H1 (cell line): ENCODE measurements at regions not wholly inside any gene's neighbourhood (a gene's known extent, or its start where the extent isn't known, plus 50 kb on each side); places are given as distances from the start of the nearest gene placed in this dataset.
A peak's percentile ranks its signal among the peaks of the same experiment; 100 is the strongest.

Experiments used
- CTCF ChIA-PET: fragments of 300-600 bp; sonication (Branson Sonifier 250); formaldehyde crosslinking; loops from one replicate; lab custom pipeline; 2021; ENCODE audit not compliant: partially characterized antibody; lab: Charles Lee
- POLR2A ChIA-PET: fragments of 300-600 bp; sonication (Branson Sonifier 250); formaldehyde crosslinking; loops from one replicate; lab custom pipeline; 2021; ENCODE audit warnings: inconsistent platforms; ENCODE audit not compliant: partially characterized antibody; lab: Charles Lee
- DNase-seq, 2 experiments: peaks; one replicate each; pipeline versions ENCODE4 v3.0.0 to v3.0.0-alpha.2; 2010 to 2022; ENCODE audit warnings: low spot score in 2 of 2, low read depth in 1 of 2, mixed read lengths in 1 of 2
- FAIRE-seq: peaks from 2 replicates; lab custom pipeline; 2011; peaks lifted over from hg19 to GRCh38; lab: Jason Lieb, UNC
- H2AFZ ChIP-seq: 2 replicates; pipeline ENCODE4 v1.8.1; 2012; ENCODE audit warnings: low read length, inconsistent platforms
- H2AK5ac ChIP-seq: 2 replicates; pipeline ENCODE4 v1.6.1; 2013; ENCODE audit warnings: low read depth, low read length
- H2BK120ac ChIP-seq: replicated peaks from 2 replicates; pipeline ENCODE3; 2013; ENCODE audit warnings: low read depth, low read length, inconsistent platforms
- H2BK12ac ChIP-seq: 2 replicates; pipeline ENCODE4 v1.6.1; 2013; ENCODE audit warnings: low read depth, low read length
- H2BK15ac ChIP-seq: 2 replicates; pipeline ENCODE4 v1.6.1; 2013; ENCODE audit warnings: low read length
- H2BK20ac ChIP-seq: 2 replicates; pipeline ENCODE4 v1.6.1; 2013; ENCODE audit warnings: low read length
- H2BK5ac ChIP-seq: 2 replicates; pipeline ENCODE4 v1.6.1; 2013; ENCODE audit warnings: low read depth, low read length
- H3K14ac ChIP-seq: 2 replicates; pipeline ENCODE4 v1.6.1; 2013; ENCODE audit warnings: inconsistent platforms; ENCODE audit not compliant: insufficient read length
- H3K18ac ChIP-seq: 2 replicates; pipeline ENCODE4 v1.6.1; 2013; ENCODE audit warnings: low read length; ENCODE audit errors: extremely low read depth
- H3K23ac ChIP-seq: 2 replicates; pipeline ENCODE4 v1.6.1; 2013; ENCODE audit warnings: inconsistent platforms; ENCODE audit not compliant: insufficient read length
- H3K23me2 ChIP-seq: 2 replicates; pipeline ENCODE4 v1.6.1; 2013; ENCODE audit warnings: low read depth, low read length
- H3K27ac ChIP-seq: 2 replicates; pipeline ENCODE4 v1.6.1; 2011; ENCODE audit warnings: low read depth, low read length, inconsistent platforms
- H3K27me3 ChIP-seq, 4 experiments: replicated peaks in 1 of 4; 1 replicate in 1 of 4; 2 replicates in 3 of 4; pipeline versions ENCODE4 v1.6.1 to v1.8.1; 2011 to 2013; ENCODE audit warnings: low read length in 3 of 4, mild to moderate bottlenecking in 3 of 4, inconsistent platforms in 2 of 4, mixed read lengths in 2 of 4, moderate library complexity in 1 of 4; ENCODE audit not compliant: control insufficient read depth in 3 of 4, insufficient read depth in 3 of 4; ENCODE audit errors: extremely low read depth in 1 of 4
- H3K36me3 ChIP-seq, 4 experiments: 2 replicates each; pipeline versions ENCODE4 v1.6.1 to v1.8.1; 2011 to 2013; ENCODE audit warnings: mild to moderate bottlenecking in 4 of 4, low read length in 3 of 4, moderate library complexity in 2 of 4, control low read depth in 1 of 4, inconsistent platforms in 1 of 4; ENCODE audit not compliant: insufficient read depth in 4 of 4, control insufficient read depth in 2 of 4
- H3K4ac ChIP-seq: replicated peaks from 2 replicates; pipeline ENCODE3; 2013; ENCODE audit warnings: low read length, low read depth, mixed read lengths, inconsistent platforms; ENCODE audit not compliant: insufficient read length
- H3K4me1 ChIP-seq, 4 experiments: replicated peaks in 1 of 4; 1 replicate in 1 of 4; 2 replicates in 3 of 4; pipeline versions ENCODE4 v1.6.1 to v1.8.1; 2011 to 2013; ENCODE audit warnings: low read length in 3 of 4, inconsistent platforms in 2 of 4, mixed read lengths in 1 of 4; ENCODE audit not compliant: insufficient read depth in 4 of 4, control insufficient read depth in 3 of 4
- H3K4me2 ChIP-seq, 2 experiments: 2 replicates each; pipeline versions ENCODE4 v1.6.1 to v1.8.1; 2011 to 2013; ENCODE audit warnings: low read depth in 2 of 2, low read length in 2 of 2, control low read depth in 1 of 2, inconsistent platforms in 1 of 2, mild to moderate bottlenecking in 1 of 2; ENCODE audit not compliant: insufficient read depth in 1 of 2
- H3K4me3 ChIP-seq, 4 experiments: fragments of 200-600, 300-600 bp in 1 of 4; sonication (generic), shearing (Covaris generic), sonication (Bioruptor Twin) in 1 of 4; 2 replicates each; pipeline versions ENCODE4 v1.5.1 to v1.8.1; 2011 to 2016; ENCODE audit warnings: low read length in 4 of 4, low read depth in 3 of 4, control low read depth in 2 of 4, inconsistent platforms in 2 of 4, mild to moderate bottlenecking in 2 of 4, mixed read lengths in 1 of 4, moderate library complexity in 1 of 4; ENCODE audit not compliant: insufficient read depth in 2 of 4; ENCODE audit errors: extremely low read depth in 1 of 4
- H3K56ac ChIP-seq: replicated peaks from 2 replicates; pipeline ENCODE3; 2013; ENCODE audit warnings: low read depth, mild to moderate bottlenecking, mixed read lengths, low read length, inconsistent platforms; ENCODE audit not compliant: insufficient read length
- H3K79me1 ChIP-seq: 2 replicates; pipeline ENCODE4 v1.6.1; 2013; ENCODE audit warnings: low read depth, low read length, control low read depth
- H3K79me2 ChIP-seq, 2 experiments: 2 replicates each; pipeline versions ENCODE4 v1.6.1 to v1.8.1; 2012 to 2013; ENCODE audit warnings: low read length in 2 of 2, mild to moderate bottlenecking in 2 of 2, inconsistent platforms in 1 of 2; ENCODE audit not compliant: insufficient read depth in 2 of 2, control insufficient read depth in 1 of 2
- H3K9ac ChIP-seq, 4 experiments: replicated peaks in 1 of 4; 1 replicate in 1 of 4; 2 replicates in 3 of 4; pipeline versions ENCODE4 v1.6.1 to v1.8.1; 2011 to 2013; ENCODE audit warnings: low read depth in 3 of 4, low read length in 3 of 4, control low read depth in 2 of 4, mild to moderate bottlenecking in 2 of 4, moderate library complexity in 2 of 4, inconsistent platforms in 1 of 4; ENCODE audit errors: extremely low read depth in 1 of 4
- H3K9me3 ChIP-seq, 2 experiments: 2 replicates each; pipeline versions ENCODE4 v1.6.1 to v1.8.1; 2012 to 2013; ENCODE audit warnings: mild to moderate bottlenecking in 2 of 2, moderate library complexity in 2 of 2, control low read depth in 1 of 2, inconsistent platforms in 1 of 2, low read depth in 1 of 2, low read length in 1 of 2, mixed read lengths in 1 of 2; ENCODE audit not compliant: insufficient read depth in 2 of 2
- H4K20me1 ChIP-seq, 2 experiments: replicated peaks in 1 of 2; 2 replicates each; pipeline versions ENCODE3 to v1.8.1; 2011 to 2013; ENCODE audit warnings: inconsistent platforms in 2 of 2, low read length in 2 of 2, mild to moderate bottlenecking in 1 of 2; ENCODE audit not compliant: insufficient read depth in 2 of 2, control insufficient read depth in 1 of 2
- H4K5ac ChIP-seq: 2 replicates; pipeline ENCODE4 v1.6.1; 2013; ENCODE audit warnings: low read length, low read depth, mixed read lengths, inconsistent platforms; ENCODE audit not compliant: insufficient read length
- H4K8ac ChIP-seq: 2 replicates; pipeline ENCODE4 v1.8.0; 2013; ENCODE audit warnings: mild to moderate bottlenecking, moderate library complexity, low read length, inconsistent platforms; ENCODE audit not compliant: insufficient read depth; ENCODE audit errors: extremely low read depth
- H4K91ac ChIP-seq: replicated peaks from 2 replicates; pipeline ENCODE3; 2013; ENCODE audit warnings: low read length, mixed read lengths, inconsistent platforms; ENCODE audit not compliant: insufficient read length
- ASH2L ChIP-seq: fragments of 200-600, 300-600 bp; sonication (generic); IDR thresholded peaks from one replicate; pipeline ENCODE4 v1.7.1; 2017; ENCODE audit warnings: low read length
- ATF2 ChIP-seq: IDR thresholded peaks from 2 replicates; pipeline ENCODE4 v1.6.1; 2012; ENCODE audit warnings: low read length, inconsistent platforms
- BRCA1 ChIP-seq: IDR thresholded peaks from 2 replicates; pipeline ENCODE4 v1.6.1; 2012; ENCODE audit warnings: low read depth, low read length, improper control_type of control experiment
- JUND ChIP-seq: IDR thresholded peaks from 2 replicates; pipeline ENCODE4 v1.6.1; 2011; ENCODE audit warnings: mild to moderate bottlenecking, improper control_type of control experiment, low read length
- PHF8 ChIP-seq: fragments of 200-600 bp; sonication (generic); conservative IDR thresholded peaks from 2 replicates; pipeline ENCODE4 v1.7.1; 2012; ENCODE audit warnings: low read depth, mild to moderate bottlenecking, inconsistent platforms, low read length, moderate library complexity
- SIN3A ChIP-seq, 2 experiments: IDR thresholded peaks in 1 of 2; conservative IDR thresholded peaks in 1 of 2; 2 replicates each; pipeline ENCODE4 v1.6.1; 2011 to 2012; ENCODE audit warnings: low read length in 2 of 2, improper control_type of control experiment in 1 of 2, low read depth in 1 of 2, mild to moderate bottlenecking in 1 of 2
- SP1 ChIP-seq: IDR thresholded peaks from 2 replicates; pipeline ENCODE4 v1.6.1; 2011; ENCODE audit warnings: low read depth, low read length
- WGBS, 2 experiments: shearing (Covaris generic) in 1 of 2; methylation state at CpG; one replicate each; pipeline versions ENCODE4 v1.1.6 to v1.1.7; 2013 to 2015; ENCODE audit warnings: low lambda C conversion rate in 2 of 2, mixed read lengths in 2 of 2, inconsistent platforms in 1 of 2, low coverage in 1 of 2, missing lambda C conversion rate in 1 of 2; ENCODE audit not compliant: insufficient replicate concordance in 2 of 2, insufficient coverage in 1 of 2, insufficient read length in 1 of 2; ENCODE audit errors: extremely low coverage in 1 of 2, missing lambda C conversion rate in 1 of 2; 5-methylcytosine and 5-hydroxymethylcytosine counted together

- Histone ChIP-seq H3K9ac (no peak overlapping the region), H2BK20ac (no peak overlapping the region), H3K56ac (no peak overlapping the region), H3K4me3 (no peak overlapping the region), H3K4me1 (0 out of 7 replicates have a peak, but pooled peaks cover 0 to 3% (median 0%) of the 10 kb centered on the region in 4 experiments), H3K27me3 (no peaks in the 10 kb centered on the region), H3K4me2 (no peak overlapping the region), H2AK5ac (no peak overlapping the region), H3K27ac (no peak overlapping the region; the same call in 1 of the 2 replicates), H3K9me3 (no peaks in the 10 kb centered on the region), H3K14ac (no peak overlapping the region), H2AFZ (peak overlapping the region; percentile 62; the same call in 1 of the 2 replicates), H2BK12ac (no peak overlapping the region), H3K79me2 (no peaks in the 10 kb centered on the region), H4K8ac (no peak overlapping the region; the same call in 1 of the 2 replicates), H2BK15ac (no peak overlapping the region), H3K23me2 (no peaks in the 10 kb centered on the region), H3K23ac (no peak overlapping the region), H2BK5ac (no peak overlapping the region), H4K20me1 (no peaks in the 10 kb centered on the region), H4K91ac (no peak overlapping the region), H3K36me3 (no peaks in the 10 kb centered on the region; a peak in 1 of 8 replicates), H2BK120ac (no peak overlapping the region), H4K5ac (no peak overlapping the region), H3K79me1 (no peaks in the 10 kb centered on the region), H3K18ac (no peak overlapping the region), H3K4ac (no peak overlapping the region)
- no peak for FAIRE-seq
- CTCF ChIA-PET: interaction anchor here (1.6 kb wide), 1 partner anchor 9 kb away, joined by 11 read pairs; no protein-coding TSS in a partner anchor
- 96% methylated on average over 8 of the region's 8 CpGs; no CpG with 5 or more reads in 1 of the 2 experiments for WGBS, 2 experiments
- no peak for DNase-seq
- POLR2A ChIA-PET: no interaction called here
- TF ChIP-seq SIN3A (conservative IDR thresholded peaks at IDR 0.05 in 1 of 2, IDR thresholded peaks at IDR 0.05 in 1 of 2; ENCODE audit: low read depth in 1 of 2, low read length in 2 of 2): no peak
- TF ChIP-seq ATF2: no peak
- 0 out of 2 replicates have a peak, but pooled peaks have one; percentile 28 for TF ChIP-seq SP1
- TF ChIP-seq JUND: no peak
- TF ChIP-seq PHF8: no peak
- TF ChIP-seq ASH2L: peak; percentile 44
- no peak for TF ChIP-seq BRCA1
- TF ChIP-seq, all 59 proteins: peak for 2
Observed at GRCh38 chr1:88088481-88088880, 595.6 kb upstream of the PKN2 start.
